ENCODE measurements at regions not wholly inside any gene's neighbourhood (a gene's known extent, or its start where the extent isn't known, plus 50 kb on each side); places are given as distances from the start of the nearest gene placed in this dataset.

DNA sequence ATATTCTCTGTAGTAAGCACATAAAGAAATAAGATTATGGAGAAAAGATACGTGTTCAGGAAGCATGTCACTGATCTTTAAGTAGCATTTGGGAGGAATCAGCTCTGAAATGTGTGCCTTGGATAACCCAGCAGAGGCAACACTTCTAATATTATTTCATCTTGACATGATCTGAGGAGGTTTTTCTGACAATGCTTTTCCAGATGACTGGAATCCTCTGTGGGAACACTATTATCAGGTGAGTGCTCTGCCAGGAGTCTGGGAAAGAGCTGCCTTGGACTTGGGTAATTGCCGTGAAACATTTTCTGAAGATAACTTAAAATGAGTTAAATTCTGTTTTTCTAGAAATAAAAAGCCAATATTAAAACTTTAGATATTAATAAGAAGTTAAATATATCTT lies 78.2 kb upstream of the QRFPR start:
- H3K4me3 ChIP-seq (ENCODE audit: low read depth, low read length): no peak overlapping the region
- DNase-seq: no peak
- no peaks in the 10 kb centered on the region for H3K9me3 ChIP-seq (ENCODE audit: severe bottlenecking)
- no peak overlapping the region for H3K27ac ChIP-seq
- no peaks in the 10 kb centered on the region for H3K36me3 ChIP-seq
- TF ChIP-seq, protein P1, sequence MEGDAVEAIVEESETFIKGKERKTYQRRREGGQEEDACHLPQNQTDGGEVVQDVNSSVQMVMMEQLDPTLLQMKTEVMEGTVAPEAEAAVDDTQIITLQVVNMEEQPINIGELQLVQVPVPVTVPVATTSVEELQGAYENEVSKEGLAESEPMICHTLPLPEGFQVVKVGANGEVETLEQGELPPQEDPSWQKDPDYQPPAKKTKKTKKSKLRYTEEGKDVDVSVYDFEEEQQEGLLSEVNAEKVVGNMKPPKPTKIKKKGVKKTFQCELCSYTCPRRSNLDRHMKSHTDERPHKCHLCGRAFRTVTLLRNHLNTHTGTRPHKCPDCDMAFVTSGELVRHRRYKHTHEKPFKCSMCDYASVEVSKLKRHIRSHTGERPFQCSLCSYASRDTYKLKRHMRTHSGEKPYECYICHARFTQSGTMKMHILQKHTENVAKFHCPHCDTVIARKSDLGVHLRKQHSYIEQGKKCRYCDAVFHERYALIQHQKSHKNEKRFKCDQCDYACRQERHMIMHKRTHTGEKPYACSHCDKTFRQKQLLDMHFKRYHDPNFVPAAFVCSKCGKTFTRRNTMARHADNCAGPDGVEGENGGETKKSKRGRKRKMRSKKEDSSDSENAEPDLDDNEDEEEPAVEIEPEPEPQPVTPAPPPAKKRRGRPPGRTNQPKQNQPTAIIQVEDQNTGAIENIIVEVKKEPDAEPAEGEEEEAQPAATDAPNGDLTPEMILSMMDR (IDR thresholded peaks at IDR 0.05; ENCODE audit: low read depth, low read length): no peak
- no peaks in the 10 kb centered on the region for H3K27me3 ChIP-seq (ENCODE audit: insufficient read depth, low read depth, severe bottlenecking)

DNA sequence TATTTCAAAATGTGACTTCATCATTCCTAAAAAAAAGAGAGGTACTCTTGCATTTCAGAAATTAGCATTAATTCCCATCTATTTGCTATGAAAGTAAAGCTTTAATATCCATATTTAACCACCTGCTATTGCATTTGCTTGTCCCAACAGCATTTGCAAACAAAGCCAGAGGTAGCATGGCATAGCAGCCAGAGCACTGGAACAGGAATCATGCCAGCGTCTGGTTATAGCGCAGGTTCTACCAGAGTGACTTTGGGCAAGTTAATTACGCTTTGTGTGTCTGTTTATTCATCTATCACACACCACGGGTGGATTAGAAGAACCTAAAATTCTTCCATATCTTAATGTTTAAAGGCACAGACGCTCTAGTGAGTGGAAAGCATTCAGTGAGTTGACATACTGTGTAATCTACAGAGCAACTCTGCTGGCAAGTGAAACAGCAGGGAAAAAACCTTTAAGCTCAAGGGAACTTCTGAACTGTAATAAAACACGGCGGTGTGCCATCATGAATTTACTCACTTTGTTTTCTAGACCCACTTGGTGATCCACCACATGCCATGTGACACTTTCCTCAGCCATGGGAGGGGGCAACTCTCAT lies 76.6 kb upstream of the QRFPR start:
- Histone ChIP-seq H3K4me3 (ENCODE audit: low read depth, low read length) (no peak overlapping the region), H3K27me3 (ENCODE audit: insufficient read depth, low read depth, severe bottlenecking) (no peaks in the 10 kb centered on the region), H3K36me3 (no peaks in the 10 kb centered on the region), H3K27ac (no peak overlapping the region), H3K9me3 (ENCODE audit: severe bottlenecking) (no peaks in the 10 kb centered on the region)
- TF ChIP-seq, protein P1 (IDR thresholded peaks at IDR 0.05; ENCODE audit: low read depth, low read length): no peak
- no peak for DNase-seq

DNA sequence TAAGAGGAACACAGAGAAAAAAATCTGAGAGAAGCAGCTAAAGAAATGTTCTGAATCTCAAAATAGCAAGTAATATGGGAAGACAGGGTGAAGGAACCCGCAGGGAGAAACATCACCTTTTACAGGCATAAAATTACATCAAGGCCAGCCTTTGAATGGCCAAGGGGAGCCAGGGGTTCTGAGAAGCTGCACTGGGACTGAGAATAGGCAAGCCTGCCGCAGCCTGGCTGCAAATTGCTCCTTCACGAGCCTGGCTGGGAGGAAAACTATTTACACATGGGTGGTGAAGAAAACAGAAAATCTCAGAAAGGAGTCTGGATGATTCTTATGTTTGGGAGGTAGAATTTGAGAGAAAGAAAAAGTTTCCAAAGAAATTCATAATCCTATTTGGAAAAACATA lies 74.5 kb upstream of the QRFPR start:
- H3K36me3 ChIP-seq: no peaks in the 10 kb centered on the region
- DNase-seq: no peak
- TF ChIP-seq, protein P1 (IDR thresholded peaks at IDR 0.05; ENCODE audit: low read depth, low read length): no peak

DNA sequence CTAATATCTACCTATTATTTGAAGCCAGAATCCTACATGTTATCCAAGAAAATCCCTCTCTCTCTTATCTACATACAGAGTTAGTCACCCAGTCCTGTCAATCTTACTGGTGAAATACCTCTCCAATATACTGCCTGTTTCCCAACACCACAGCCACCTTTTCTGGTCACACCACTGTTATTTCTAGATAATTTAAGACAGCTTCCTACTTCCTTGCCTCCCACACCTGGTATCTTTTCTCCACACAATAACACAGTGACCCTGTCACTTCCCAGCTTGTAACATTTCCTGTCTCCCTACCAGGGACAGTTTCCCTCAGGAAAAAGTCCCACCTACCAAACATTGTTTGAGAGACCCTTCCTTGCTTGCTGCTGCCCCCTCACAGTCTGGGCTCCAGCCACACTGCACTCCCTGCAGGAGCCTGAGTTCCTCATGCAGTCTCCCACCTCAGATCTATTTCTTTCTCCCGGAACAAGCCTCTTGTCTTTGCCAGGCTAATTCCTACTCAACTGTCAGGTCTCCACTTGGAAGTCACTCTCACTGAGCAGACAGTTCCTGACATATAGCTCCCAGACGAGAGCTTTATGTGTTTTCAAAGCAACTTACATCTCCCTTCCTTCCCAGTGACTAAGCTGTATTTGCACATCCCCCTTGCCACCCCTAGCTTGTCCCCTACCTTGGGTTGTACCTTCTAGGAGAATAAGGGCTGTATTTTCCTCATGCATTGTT lies 73.6 kb upstream of the QRFPR start:
- no peaks in the 10 kb centered on the region for H3K36me3 ChIP-seq
- H3K27me3 ChIP-seq (ENCODE audit: insufficient read depth, low read depth, severe bottlenecking): no peaks in the 10 kb centered on the region
- no peak overlapping the region for H3K4me3 ChIP-seq (ENCODE audit: low read depth, low read length)
- TF ChIP-seq, protein P1 (IDR thresholded peaks at IDR 0.05; ENCODE audit: low read depth, low read length): no peak
- no peaks in the 10 kb centered on the region for H3K9me3 ChIP-seq (ENCODE audit: severe bottlenecking)
- no peak overlapping the region for H3K27ac ChIP-seq
- no peak for DNase-seq

More for the DNA sequence above, 74.5 kb upstream of the QRFPR start:
- H3K9me3 ChIP-seq (ENCODE audit: severe bottlenecking): no peaks in the 10 kb centered on the region
- no peak overlapping the region for H3K4me3 ChIP-seq (ENCODE audit: low read depth, low read length)
- H3K27ac ChIP-seq: no peak overlapping the region
- H3K27me3 ChIP-seq (ENCODE audit: insufficient read depth, low read depth, severe bottlenecking): no peaks in the 10 kb centered on the region

DNA sequence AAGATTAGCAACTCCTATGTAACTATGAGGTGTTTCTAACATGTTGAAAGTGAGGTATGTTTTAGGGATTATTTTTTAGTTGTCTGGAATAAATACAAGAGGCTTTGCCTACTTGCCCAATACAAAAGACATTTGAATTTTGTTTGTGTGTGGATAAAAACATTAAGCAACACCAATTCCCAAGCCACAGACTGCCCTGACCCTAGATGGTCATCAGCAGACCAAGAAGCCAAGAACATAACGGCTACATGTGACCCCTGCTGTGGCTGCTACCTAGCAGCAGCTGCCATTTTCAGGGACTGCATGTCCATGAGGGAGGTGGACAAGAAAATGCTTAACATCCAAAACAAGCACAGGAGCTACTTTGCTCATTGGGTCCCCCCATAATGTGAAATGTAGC lies 70.5 kb upstream of the QRFPR start:
- no peak for DNase-seq
- H3K4me3 ChIP-seq (ENCODE audit: low read depth, low read length): no peak overlapping the region
- no peaks in the 10 kb centered on the region for H3K36me3 ChIP-seq
- no peak overlapping the region for H3K27ac ChIP-seq
- H3K27me3 ChIP-seq (ENCODE audit: insufficient read depth, low read depth, severe bottlenecking): no peaks in the 10 kb centered on the region
- no peaks in the 10 kb centered on the region for H3K9me3 ChIP-seq (ENCODE audit: severe bottlenecking)
- TF ChIP-seq, protein P1 (IDR thresholded peaks at IDR 0.05; ENCODE audit: low read depth, low read length): no peak
